ENCODE measurements at regions not wholly inside any gene's neighbourhood (a gene's known extent, or its start where the extent isn't known, plus 50 kb on each side); places are given as distances from the start of the nearest gene placed in this dataset.
"Not testable (repeated sequence)": the region's sequence is repeated elsewhere in the genome, so short reads cannot be mapped to it uniquely, and the experiment has no call there.

- TF ChIP-seq POLR2AphosphoS5 (IDR thresholded peaks at IDR 0.05) (no peak), EP300 (IDR thresholded peaks at IDR 0.05) (no peak), CTCF (IDR thresholded peaks at IDR 0.05) (no peak), POLR2A (IDR thresholded peaks at IDR 0.05) (no peak)
- Histone ChIP-seq H3K9me3 (no peaks in the 10 kb centered on the region), H3K4me1 (no peaks in the 10 kb centered on the region), H3K36me3 (no peaks in the 10 kb centered on the region), H3K27ac (no peak overlapping the region), H3K27me3 (no peaks in the 10 kb centered on the region), H3K4me3 (no peak overlapping the region)
- no peak for ATAC-seq (ENCODE audit: low FRiP score in 2 of 2)
- 41 to 69% methylated on average over 2 of the region's 2 CpGs for WGBS, 2 donors
- no peak for DNase-seq
Observed at GRCh38 chr5:152601806-152602732, 197.0 kb upstream of the NMUR2 start.

- H3K27ac ChIP-seq; H3K36me3 ChIP-seq; H3K4me1 ChIP-seq; H3K27me3 ChIP-seq; ATAC-seq (ENCODE audit: low FRiP score in 2 of 2); DNase-seq; H3K4me3 ChIP-seq; H3K9me3 ChIP-seq: not testable (repeated sequence)
- WGBS, 2 donors: 74 to 78% methylated on average over 4 of the region's 4 CpGs
Observed at GRCh38 chr5:152606050-152606449, 201.0 kb upstream of the NMUR2 start.

GRCh38 chr5:152606776-152607364 is 201.8 kb upstream of the NMUR2 start:
- Histone ChIP-seq H3K36me3 (no peaks in the 10 kb centered on the region), H3K9me3 (no peaks in the 10 kb centered on the region), H3K27ac (no peak overlapping the region), H3K4me3 (no peak overlapping the region), H3K27me3 (no peaks in the 10 kb centered on the region), H3K4me1 (no peaks in the 10 kb centered on the region)
- no peak for ATAC-seq (ENCODE audit: low FRiP score in 2 of 2)
- DNase-seq: no peak
- no peak for TF ChIP-seq POLR2A (IDR thresholded peaks at IDR 0.05)
- TF ChIP-seq POLR2AphosphoS5 (IDR thresholded peaks at IDR 0.05): no peak
- TF ChIP-seq EP300 (IDR thresholded peaks at IDR 0.05): no peak
- TF ChIP-seq CTCF (IDR thresholded peaks at IDR 0.05): no peak
- WGBS, 2 donors: 68 to 78% methylated on average over 1 of the region's 1 CpG

- no peak for DNase-seq
- no peak overlapping the region for H3K4me3 ChIP-seq
- H3K27ac ChIP-seq: no peak overlapping the region
- ATAC-seq (ENCODE audit: low FRiP score in 2 of 2): no peak
- 62 to 69% methylated on average over 3 of the region's 3 CpGs for WGBS, 2 donors
- no peaks in the 10 kb centered on the region for H3K4me1 ChIP-seq
- no peak for TF ChIP-seq POLR2AphosphoS5 (IDR thresholded peaks at IDR 0.05)
- no peaks in the 10 kb centered on the region for H3K9me3 ChIP-seq
- H3K27me3 ChIP-seq: no peaks in the 10 kb centered on the region
- H3K36me3 ChIP-seq: no peaks in the 10 kb centered on the region
Observed at GRCh38 chr5:152607401-152608160, 202.5 kb upstream of the NMUR2 start.

- no peak for ATAC-seq (ENCODE audit: low FRiP score in 2 of 2)
- Histone ChIP-seq H3K36me3 (no peaks in the 10 kb centered on the region), H3K9me3 (no peaks in the 10 kb centered on the region), H3K27ac (no peak overlapping the region), H3K27me3 (no peaks in the 10 kb centered on the region), H3K4me3 (no peak overlapping the region), H3K4me1 (no peaks in the 10 kb centered on the region)
- TF ChIP-seq POLR2A (IDR thresholded peaks at IDR 0.05) (no peak), POLR2AphosphoS5 (IDR thresholded peaks at IDR 0.05) (no peak), CTCF (IDR thresholded peaks at IDR 0.05) (no peak), EP300 (IDR thresholded peaks at IDR 0.05) (no peak)
- 59 to 65% methylated on average over 3 of the region's 3 CpGs for WGBS, 2 donors
- no peak for DNase-seq
Observed at GRCh38 chr5:152608458-152608857, 203.4 kb upstream of the NMUR2 start.

Data from upper lobe of left lung (tissue), 6 donors.